PC-9 (cell line): ENCODE measurements at regions not wholly inside any gene's neighbourhood (a gene's known extent, or its start where the extent isn't known, plus 50 kb on each side); places are given as distances from the start of the nearest gene placed in this dataset.

ENCODE experiments used
- CTCF ChIP-seq: fragments of 200-600 bp; sonication (generic); conservative IDR thresholded peaks from 2 replicates; pipeline ENCODE4 v1.6.1; 2017; ENCODE audit warnings: mixed run types, antibody characterized with exemption, mild to moderate bottlenecking, moderate library complexity
- EZH2 ChIP-seq: fragments of 200-600 bp; sonication (generic); IDR thresholded peaks from 2 replicates; pipeline ENCODE4 v1.8.0; 2017; ENCODE audit warnings: antibody characterized with exemption, low read depth

- no peak for TF ChIP-seq CTCF
- TF ChIP-seq EZH2, result no peak
Observed at GRCh38 chr2:49801898-49802450, 647.7 kb upstream of the FSHR start.
